MM.1S (cell line): ENCODE measurements at regions not wholly inside any gene's neighbourhood (a gene's known extent, or its start where the extent isn't known, plus 50 kb on each side); places are given as distances from the start of the nearest gene placed in this dataset.

ENCODE experiments used
- DNase-seq: peaks from one replicate; pipeline ENCODE4 v3.0.0-alpha.2; 2015
- H2AFZ ChIP-seq: fragments of 300-600 bp; sonication (generic); 2 replicates; pipeline ENCODE4 v1.6.0; 2016; ENCODE audit warnings: antibody characterized with exemption, low read length
- H3F3A ChIP-seq: fragments of 300-600 bp; sonication (generic); 2 replicates; pipeline ENCODE4 v1.6.1; 2016; ENCODE audit warnings: mild to moderate bottlenecking, antibody characterized with exemption, low read length, moderate library complexity, mixed read lengths; ENCODE audit not compliant: insufficient read depth
- H3K27ac ChIP-seq: fragments of 300-600 bp; sonication (generic); 2 replicates; pipeline ENCODE4 v1.5.1; 2016; ENCODE audit warnings: mild to moderate bottlenecking, low read length
- H3K27me3 ChIP-seq: fragments of 300-600 bp; sonication (generic); replicated peaks from 2 replicates; pipeline ENCODE4 v1.6.0; 2016; ENCODE audit warnings: low read length; ENCODE audit not compliant: insufficient read depth
- H3K36me3 ChIP-seq: fragments of 300-600 bp; sonication (generic); replicated peaks from 2 replicates; pipeline ENCODE4 v1.6.1; 2016; ENCODE audit warnings: mild to moderate bottlenecking, low read length, mixed read lengths; ENCODE audit not compliant: insufficient read depth
- H3K4me1 ChIP-seq: fragments of 300-600 bp; sonication (generic); 2 replicates; pipeline ENCODE4 v1.6.1; 2016; ENCODE audit warnings: low read length, mixed read lengths
- H3K4me2 ChIP-seq: fragments of 300-600 bp; sonication (generic); 2 replicates; pipeline ENCODE4 v1.6.0; 2016; ENCODE audit warnings: low read depth, low read length
- H3K4me3 ChIP-seq: fragments of 300-600 bp; sonication (generic); 2 replicates; pipeline ENCODE4 v1.5.1; 2016; ENCODE audit warnings: low read length, mixed read lengths
- H3K79me2 ChIP-seq: fragments of 300-600 bp; sonication (generic); 2 replicates; pipeline ENCODE4 v1.6.1; 2016; ENCODE audit warnings: mixed run types, low read length, mixed read lengths
- H3K9ac ChIP-seq: fragments of 300-600 bp; sonication (generic); 2 replicates; pipeline ENCODE4 v1.6.1; 2016; ENCODE audit warnings: low read length, mixed read lengths
- H3K9me2 ChIP-seq: fragments of 300-600 bp; sonication (generic); replicated peaks from 2 replicates; pipeline ENCODE4 v1.6.1; 2016; ENCODE audit warnings: mild to moderate bottlenecking, low read length, mixed read lengths; ENCODE audit not compliant: insufficient read depth
- H3K9me3 ChIP-seq: fragments of 300-600 bp; sonication (generic); replicated peaks from 2 replicates; pipeline ENCODE4 v1.6.1; 2016; ENCODE audit warnings: mild to moderate bottlenecking, low read length, mixed read lengths; ENCODE audit not compliant: insufficient read depth
- H4K20me1 ChIP-seq: fragments of 300-600 bp; sonication (generic); 2 replicates; pipeline ENCODE4 v1.6.1; 2016; ENCODE audit warnings: mild to moderate bottlenecking, low read length, moderate library complexity, mixed read lengths; ENCODE audit not compliant: insufficient read depth
- CTCF ChIP-seq: fragments of 300-600 bp; sonication (generic); IDR thresholded peaks from 2 replicates; pipeline ENCODE4 v1.5.1; 2016; ENCODE audit warnings: antibody characterized with exemption, low read length, mixed read lengths
- EZH2 ChIP-seq: fragments of 300-600 bp; sonication (generic); optimal IDR thresholded peaks from 2 replicates; pipeline ENCODE3; 2017; ENCODE audit warnings: low read depth, mild to moderate bottlenecking, antibody characterized with exemption, low read length, mixed read lengths
- EZH2phosphoT487 ChIP-seq: fragments of 300-600 bp; sonication (generic); IDR thresholded peaks from 2 replicates; pipeline ENCODE4 v1.6.1; 2018; ENCODE audit warnings: antibody characterized with exemption, low read length

GRCh38 chr3:187995667-187996066, 158.3 kb upstream of the LPP start:
- no peaks in the 10 kb centered on the region for H3K79me2 ChIP-seq
- H4K20me1 ChIP-seq, result no peaks in the 10 kb centered on the region
- no peak overlapping the region for H3K4me2 ChIP-seq
- H3K9me2 ChIP-seq, result no peaks in the 10 kb centered on the region
- H3K27me3 ChIP-seq, result no peaks in the 10 kb centered on the region
- no peaks in the 10 kb centered on the region for H3K4me1 ChIP-seq
- no peak overlapping the region for H3K4me3 ChIP-seq
- no peak overlapping the region for H3K9ac ChIP-seq
- no peak overlapping the region for H3K27ac ChIP-seq
- TF ChIP-seq EZH2phosphoT487 (no peak), EZH2 (no peak), CTCF (no peak)
- H3K9me3 ChIP-seq, result no peaks in the 10 kb centered on the region
- no peak overlapping the region for H2AFZ ChIP-seq
- H3K36me3 ChIP-seq, result no peaks in the 10 kb centered on the region
- DNase-seq, result no peak
- no peaks in the 10 kb centered on the region for H3F3A ChIP-seq

- H3K9ac ChIP-seq, result no peak overlapping the region
- no peaks in the 10 kb centered on the region for H3K27me3 ChIP-seq
- no peak for TF ChIP-seq EZH2
- no peak for TF ChIP-seq CTCF
- no peak for TF ChIP-seq EZH2phosphoT487
- no peak overlapping the region for H3K4me2 ChIP-seq
- H2AFZ ChIP-seq, result no peak overlapping the region
- no peak overlapping the region for H3K27ac ChIP-seq
- no peaks in the 10 kb centered on the region for H3K36me3 ChIP-seq
- DNase-seq, result no peak
- no peaks in the 10 kb centered on the region for H4K20me1 ChIP-seq
- H3K9me2 ChIP-seq, result no peaks in the 10 kb centered on the region
- H3F3A ChIP-seq, result no peaks in the 10 kb centered on the region
- H3K4me1 ChIP-seq, result no peaks in the 10 kb centered on the region
- H3K79me2 ChIP-seq, result no peaks in the 10 kb centered on the region
- H3K4me3 ChIP-seq, result no peak overlapping the region
- no peaks in the 10 kb centered on the region for H3K9me3 ChIP-seq
Measured at GRCh38 chr3:187996609-187997008, 157.3 kb upstream of the LPP start.

DNA sequence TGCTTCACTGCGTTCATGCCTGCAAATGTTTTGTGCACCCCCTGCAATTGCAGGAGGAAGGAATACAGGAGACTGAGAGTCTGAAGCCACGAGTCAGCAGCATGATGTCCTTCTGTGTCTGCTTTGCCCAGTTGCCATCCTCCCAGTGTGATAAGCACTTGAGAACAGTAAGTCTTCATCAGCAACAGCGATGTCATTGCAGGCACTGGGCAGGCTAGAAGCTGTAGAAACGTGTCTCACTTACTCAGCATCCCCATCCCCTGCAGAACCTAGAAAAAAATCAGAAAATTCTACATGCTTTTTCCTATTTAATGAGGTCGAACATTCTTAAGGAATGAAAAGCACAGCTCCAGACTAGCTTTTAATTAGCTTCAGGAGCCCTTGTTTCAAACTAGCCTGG, 156.5 kb upstream of the LPP start:
- H3K4me1 ChIP-seq, result no peaks in the 10 kb centered on the region
- no peaks in the 10 kb centered on the region for H3K27me3 ChIP-seq
- no peaks in the 10 kb centered on the region for H3K9me3 ChIP-seq
- H2AFZ ChIP-seq, result no peak overlapping the region
- no peak overlapping the region for H3K4me3 ChIP-seq
- H3K79me2 ChIP-seq, result no peaks in the 10 kb centered on the region
- H4K20me1 ChIP-seq, result no peaks in the 10 kb centered on the region
- H3K9ac ChIP-seq, result no peak overlapping the region
- no peaks in the 10 kb centered on the region for H3K9me2 ChIP-seq
- TF ChIP-seq EZH2phosphoT487 (no peak), EZH2 (no peak), CTCF (no peak)
- H3K4me2 ChIP-seq, result no peak overlapping the region
- DNase-seq, result no peak
- H3K27ac ChIP-seq, result no peak overlapping the region
- H3K36me3 ChIP-seq, result no peaks in the 10 kb centered on the region
- no peaks in the 10 kb centered on the region for H3F3A ChIP-seq
